Activated CD4-positive, alpha-beta memory T cell treated with anti-CD3 and anti-CD28 coated beads for 36 hours (primary cell): ENCODE measurements at regions not wholly inside any gene's neighbourhood (a gene's known extent, or its start where the extent isn't known, plus 50 kb on each side); places are given as distances from the start of the nearest gene placed in this dataset.

Source experiments
- CTCF ChIA-PET: fragments of 350-600 bp; sonication (Branson Sonifier 250); formaldehyde crosslinking; loops from one replicate; lab custom pipeline; 2021; ENCODE audit warnings: antibody characterized with exemption, inconsistent platforms; lab: Charles Lee
- POLR2A ChIA-PET: fragments of 350-600 bp; sonication (Branson Sonifier 250); formaldehyde crosslinking; loops from one replicate; lab custom pipeline; 2021; ENCODE audit warnings: antibody characterized with exemption; lab: Charles Lee
- DNase-seq: peaks from one replicate; pipeline ENCODE4 v3.0.0-alpha.2; 2020
- H3K27ac Mint-ChIP-seq: one replicate; pipeline ENCODE4 v1.8.0; 2021; ENCODE audit warnings: mixed read lengths
- H3K27me3 Mint-ChIP-seq: one replicate; pipeline ENCODE4 v1.8.0; 2021; ENCODE audit warnings: mixed read lengths
- H3K36me3 Mint-ChIP-seq: one replicate; pipeline ENCODE4 v1.8.0; 2021; ENCODE audit warnings: mixed read lengths
- H3K4me1 Mint-ChIP-seq: one replicate; pipeline ENCODE4 v1.8.0; 2021; ENCODE audit warnings: low read depth, mixed read lengths
- H3K4me3 Mint-ChIP-seq: one replicate; pipeline ENCODE4 v1.8.0; 2021; ENCODE audit warnings: mild to moderate bottlenecking, mixed read lengths
- H3K9me3 Mint-ChIP-seq: one replicate; pipeline ENCODE4 v1.8.0; 2021; ENCODE audit warnings: mixed read lengths
- intact Hi-C: fragments of 100-400 bp; cut with micrococcal nuclease; formaldehyde crosslinking; loops from one replicate; pipeline ENCODE4 v1.15.1; 2023

DNA sequence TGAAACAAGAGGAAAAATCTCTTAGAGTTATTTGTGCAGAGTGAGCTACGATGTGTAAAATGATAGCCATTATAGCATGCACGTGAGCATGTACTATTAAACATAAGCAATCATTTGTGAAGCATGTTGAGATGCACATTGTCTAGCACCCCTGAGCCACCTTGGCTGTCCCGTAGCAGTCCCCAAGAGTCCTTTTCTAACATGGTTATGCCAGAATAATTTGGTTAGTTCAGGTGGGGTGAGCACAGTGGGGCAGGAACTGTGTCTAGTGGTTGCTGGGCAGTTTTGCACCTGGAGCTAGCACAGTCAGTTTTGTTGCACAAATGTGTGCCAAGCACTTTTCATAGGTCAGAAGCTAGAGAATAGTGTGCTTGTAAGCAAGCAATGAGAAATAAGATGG lies 809.8 kb downstream of the RNF144A start:
- Mint-ChIP-seq H3K27ac (peak overlapping the region; percentile 89), H3K27me3 (no peaks in the 10 kb centered on the region), H3K36me3 (peaks cover 40% of the 10 kb centered on the region), H3K4me1 (peaks cover 48% of the 10 kb centered on the region), H3K4me3 (peak overlapping the region; percentile 80), H3K9me3 (no peaks in the 10 kb centered on the region)
- CTCF ChIA-PET, result interaction anchor here (0.9 to 1.4 kb wide), 3 partner anchors 15 to 958 kb away, joined by 3 to 5 read pairs (median 4); no protein-coding TSS in a partner anchor
- intact Hi-C loops, result loop anchor here (1.0 to 5.0 kb wide), 4 partner anchors 55 to 957 kb away; no protein-coding TSS in a partner anchor
- POLR2A ChIA-PET, result interaction anchor here (0.6 to 3.0 kb wide), 6 partner anchors 99 to 955 kb away, joined by 3 to 18 read pairs (median 3); partner anchors contain the start of gene ID2
- DNase-seq, result no peak

GRCh38 chr2:7728388-7728787 lies 811.2 kb downstream of the RNF144A start:
- peaks cover 59% of the 10 kb centered on the region for H3K4me1 Mint-ChIP-seq
- peak overlapping the region; percentile 80 for H3K4me3 Mint-ChIP-seq
- H3K27ac Mint-ChIP-seq, result peak overlapping the region; percentile 89
- peaks cover 45% of the 10 kb centered on the region for H3K36me3 Mint-ChIP-seq
- intact Hi-C loops, result loop anchor here (2.0 to 5.0 kb wide), 4 partner anchors 14 to 814 kb away; no protein-coding TSS in a partner anchor
- CTCF ChIA-PET, result interaction anchor here (1.1 kb wide), 1 partner anchor 14 kb away, joined by 4 read pairs; no protein-coding TSS in a partner anchor
- H3K27me3 Mint-ChIP-seq, result no peaks in the 10 kb centered on the region
- POLR2A ChIA-PET, result interaction anchor here (1.1 to 1.2 kb wide), 2 partner anchors 57 to 278 kb away, joined by 3 to 5 read pairs; no protein-coding TSS in a partner anchor
- no peaks in the 10 kb centered on the region for H3K9me3 Mint-ChIP-seq
- DNase-seq, result no peak

DNA sequence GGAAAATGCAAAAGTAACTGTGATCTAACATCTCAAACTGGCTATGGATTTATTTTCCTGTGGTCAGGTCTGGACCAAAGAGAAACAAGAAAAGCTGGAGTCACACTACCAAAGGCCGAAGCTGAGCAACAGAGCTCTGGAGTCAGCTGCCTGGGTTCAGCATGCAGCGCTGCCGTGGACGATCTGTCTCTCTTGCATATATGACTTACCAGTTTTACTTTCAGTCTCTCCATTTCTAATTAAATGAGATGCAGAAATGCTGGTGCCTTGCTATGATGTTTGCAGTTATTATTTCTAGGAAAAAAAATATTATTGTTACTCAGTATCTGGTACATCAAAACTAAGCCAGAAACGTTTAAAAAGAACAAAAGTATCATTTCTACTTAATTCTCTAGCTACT lies 813.2 kb downstream of the RNF144A start:
- ChIA-PET CTCF (interaction anchor here (1.8 to 2.9 kb wide), 2 partner anchors 59 to 303 kb away, joined by 8 to 12 read pairs; no protein-coding TSS in a partner anchor), POLR2A (interaction anchor here (2.3 kb wide), 1 partner anchor 14 kb away, joined by 6 read pairs; no protein-coding TSS in a partner anchor)
- Mint-ChIP-seq H3K27ac (peak overlapping the region; percentile 89), H3K4me3 (peak overlapping the region; percentile 80), H3K4me1 (peaks cover 53% of the 10 kb centered on the region), H3K36me3 (peaks cover 45% of the 10 kb centered on the region), H3K9me3 (no peaks in the 10 kb centered on the region), H3K27me3 (no peaks in the 10 kb centered on the region)
- peak; percentile 61 for DNase-seq
- intact Hi-C loops, result no loop called here

- ChIA-PET POLR2A (interaction anchor here (2.3 kb wide), 1 partner anchor 14 kb away, joined by 6 read pairs; no protein-coding TSS in a partner anchor), CTCF (interaction anchor here (1.8 to 2.9 kb wide), 2 partner anchors 59 to 303 kb away, joined by 8 to 12 read pairs; no protein-coding TSS in a partner anchor)
- Mint-ChIP-seq H3K4me3 (peak overlapping the region; percentile 80), H3K36me3 (peaks cover 41% of the 10 kb centered on the region), H3K27me3 (no peaks in the 10 kb centered on the region), H3K4me1 (peaks cover 50% of the 10 kb centered on the region), H3K9me3 (no peaks in the 10 kb centered on the region), H3K27ac (peak overlapping the region; percentile 89)
- DNase-seq, result no peak
- intact Hi-C loops, result no loop called here
These were observed 813.8 kb downstream of the RNF144A start for GRCh38 chr2:7730990-7731389.

- CTCF ChIA-PET, result interaction anchor here (2.9 kb wide), 1 partner anchor 305 kb away, joined by 12 read pairs; no protein-coding TSS in a partner anchor
- peaks cover 35% of the 10 kb centered on the region for H3K36me3 Mint-ChIP-seq
- H3K4me3 Mint-ChIP-seq, result peak overlapping the region; percentile 6
- H3K27me3 Mint-ChIP-seq, result no peaks in the 10 kb centered on the region
- no peaks in the 10 kb centered on the region for H3K9me3 Mint-ChIP-seq
- H3K4me1 Mint-ChIP-seq, result peaks cover 56% of the 10 kb centered on the region
- DNase-seq, result no peak
- POLR2A ChIA-PET, result interaction anchor here (2.3 kb wide), 1 partner anchor 12 kb away, joined by 6 read pairs; no protein-coding TSS in a partner anchor
- no peak overlapping the region for H3K27ac Mint-ChIP-seq
- intact Hi-C loops, result no loop called here
These were observed 815.3 kb downstream of the RNF144A start for GRCh38 chr2:7732497-7732896.

DNA sequence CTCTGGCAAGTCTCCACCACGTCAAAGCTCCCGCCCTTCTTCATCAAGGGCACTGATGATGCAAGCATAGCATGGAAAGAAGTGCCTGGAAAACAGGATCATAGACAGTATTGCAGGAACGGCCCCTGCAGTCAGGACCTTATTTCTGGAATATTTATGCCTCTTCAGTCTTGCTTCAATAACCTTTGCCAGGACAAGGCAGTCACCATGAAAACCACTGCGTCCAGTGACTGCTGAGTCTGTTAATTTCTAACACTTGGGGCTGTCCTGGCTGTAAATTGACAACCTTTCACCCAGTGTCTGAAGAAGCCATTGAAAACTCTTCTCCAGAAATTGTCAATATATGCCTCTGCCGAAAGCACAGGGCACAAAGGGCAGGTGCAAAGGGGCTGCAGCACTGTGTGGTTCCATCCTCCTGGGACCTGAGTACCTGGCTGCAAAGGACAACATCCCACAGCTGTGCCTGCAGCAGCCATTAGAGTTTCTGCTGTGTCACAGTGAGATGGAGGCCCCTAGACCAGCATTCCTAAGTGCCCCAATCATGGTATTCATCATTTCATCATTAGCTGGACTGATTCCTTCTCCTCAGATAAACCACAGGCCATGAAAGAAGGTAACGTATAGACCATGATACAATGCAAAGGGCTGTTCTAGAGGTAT lies 819.6 kb downstream of the RNF144A start:
- Mint-ChIP-seq H3K9me3 (no peaks in the 10 kb centered on the region), H3K4me1 (peaks cover 44% of the 10 kb centered on the region), H3K27me3 (no peaks in the 10 kb centered on the region), H3K36me3 (peaks cover 6% of the 10 kb centered on the region), H3K27ac (no peak overlapping the region), H3K4me3 (no peak overlapping the region)
- ChIA-PET CTCF (no interaction called here), POLR2A (no interaction called here)
- intact Hi-C loops, result no loop called here
- no peak for DNase-seq

DNA sequence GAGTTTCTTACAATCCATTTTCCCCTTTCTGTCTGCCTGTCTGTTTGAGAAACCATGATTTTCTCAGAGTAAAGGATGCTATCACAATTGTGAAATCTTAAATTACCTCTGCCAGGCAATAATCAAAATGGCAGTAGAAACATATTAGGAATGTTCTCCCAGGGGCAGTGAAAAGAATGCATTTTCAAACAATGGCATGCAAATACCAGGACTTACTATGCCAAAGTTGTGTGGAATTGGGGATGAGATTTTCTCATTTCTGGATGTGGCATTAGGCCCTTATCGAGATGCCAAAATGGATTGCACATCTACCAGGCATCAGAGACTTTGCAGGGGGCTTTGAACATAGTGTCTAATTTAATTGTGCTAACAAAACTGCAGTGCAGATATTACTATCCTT lies 821.4 kb downstream of the RNF144A start:
- intact Hi-C loops, result no loop called here
- no peak overlapping the region for H3K4me3 Mint-ChIP-seq
- H3K27me3 Mint-ChIP-seq, result no peaks in the 10 kb centered on the region
- no peak overlapping the region for H3K27ac Mint-ChIP-seq
- ChIA-PET CTCF (no interaction called here), POLR2A (no interaction called here)
- H3K36me3 Mint-ChIP-seq, result peaks cover 7% of the 10 kb centered on the region
- H3K4me1 Mint-ChIP-seq, result peaks cover 41% of the 10 kb centered on the region
- DNase-seq, result no peak
- H3K9me3 Mint-ChIP-seq, result peaks cover 4% of the 10 kb centered on the region

- Mint-ChIP-seq H3K4me1 (peaks cover 49% of the 10 kb centered on the region), H3K4me3 (no peak overlapping the region), H3K36me3 (peaks cover 11% of the 10 kb centered on the region), H3K27me3 (no peaks in the 10 kb centered on the region), H3K27ac (no peak overlapping the region), H3K9me3 (peaks cover 10% of the 10 kb centered on the region)
- POLR2A ChIA-PET, result no interaction called here
- DNase-seq, result no peak
- intact Hi-C loops, result loop anchor here (5.0 kb wide), 2 partner anchors 192 to 303 kb away; no protein-coding TSS in a partner anchor
- CTCF ChIA-PET, result interaction anchor here (0.7 to 1.4 kb wide), 5 partner anchors 8 to 313 kb away, joined by 3 to 5 read pairs (median 3); no protein-coding TSS in a partner anchor
These were observed 822.9 kb downstream of the RNF144A start for GRCh38 chr2:7740114-7740513.

- CTCF ChIA-PET, result interaction anchor here (1.0 kb wide), 1 partner anchor 15 kb away, joined by 4 read pairs; no protein-coding TSS in a partner anchor
- peaks cover 41% of the 10 kb centered on the region for H3K4me1 Mint-ChIP-seq
- no peak overlapping the region for H3K4me3 Mint-ChIP-seq
- no peak overlapping the region for H3K27ac Mint-ChIP-seq
- no peak for DNase-seq
- peaks cover 10% of the 10 kb centered on the region for H3K9me3 Mint-ChIP-seq
- intact Hi-C loops, result loop anchor here (2.0 to 5.0 kb wide), 3 partner anchors 14 to 305 kb away; no protein-coding TSS in a partner anchor
- no peaks in the 10 kb centered on the region for H3K27me3 Mint-ChIP-seq
- H3K36me3 Mint-ChIP-seq, result peaks cover 11% of the 10 kb centered on the region
- POLR2A ChIA-PET, result no interaction called here
These were observed 825.1 kb downstream of the RNF144A start for GRCh38 chr2:7742301-7742700.

DNA sequence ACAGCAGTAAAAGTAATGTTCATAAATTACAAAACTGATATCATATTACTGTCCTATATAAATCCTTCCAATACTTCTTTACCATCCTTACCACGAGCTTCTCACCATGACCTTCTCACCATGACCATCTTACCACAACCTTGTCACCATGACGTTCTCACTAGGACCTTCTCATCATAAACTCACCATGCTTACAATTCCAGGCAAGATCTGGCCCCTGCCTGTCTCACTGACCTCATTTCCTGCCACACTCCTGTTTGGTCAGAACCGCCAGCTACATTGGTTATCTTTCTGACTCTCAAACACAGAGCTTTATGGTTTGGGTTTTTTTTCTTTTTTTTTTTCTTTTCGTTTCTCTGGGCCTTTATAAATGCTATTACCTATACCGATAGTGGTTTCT lies 827.6 kb downstream of the RNF144A start:
- Mint-ChIP-seq H3K27ac (peak overlapping the region; percentile 64), H3K27me3 (no peaks in the 10 kb centered on the region), H3K4me1 (peaks cover 32% of the 10 kb centered on the region), H3K9me3 (peaks cover 10% of the 10 kb centered on the region), H3K36me3 (peaks cover 13% of the 10 kb centered on the region), H3K4me3 (no peak overlapping the region)
- CTCF ChIA-PET, result no interaction called here
- peak; percentile 76 for DNase-seq
- POLR2A ChIA-PET, result interaction anchor here (1.2 to 1.4 kb wide), 3 partner anchors 14 to 73 kb away, joined by 4 to 6 read pairs (median 6); no protein-coding TSS in a partner anchor
- intact Hi-C loops, result loop anchor here (5.0 kb wide), 2 partner anchors 187 to 308 kb away; no protein-coding TSS in a partner anchor

- Mint-ChIP-seq H3K4me1 (peaks cover 27% of the 10 kb centered on the region), H3K4me3 (no peak overlapping the region), H3K27me3 (no peaks in the 10 kb centered on the region), H3K9me3 (peaks cover 10% of the 10 kb centered on the region), H3K27ac (peak overlapping the region; percentile 64), H3K36me3 (peaks cover 13% of the 10 kb centered on the region)
- CTCF ChIA-PET, result no interaction called here
- intact Hi-C loops, result no loop called here
- DNase-seq, result no peak
- POLR2A ChIA-PET, result interaction anchor here (0.7 to 1.4 kb wide), 4 partner anchors 14 to 307 kb away, joined by 3 to 6 read pairs (median 5); no protein-coding TSS in a partner anchor
These were observed 828.2 kb downstream of the RNF144A start for GRCh38 chr2:7745369-7745768.
